ENCODE measurements at regions not wholly inside any gene's neighbourhood (a gene's known extent, or its start where the extent isn't known, plus 50 kb on each side); places are given as distances from the start of the nearest gene placed in this dataset.

GRCh38 chr1:37085393-37085792 lies 51.1 kb upstream of the GRIK3 start:
- Histone ChIP-seq H2AFZ (ENCODE audit: insufficient read depth, low read depth, low read length, poor library complexity, severe bottlenecking) (no peak overlapping the region), H3K36me3 (replicated peaks in 1 of 2; ENCODE audit: control extremely low read depth in 1 of 2, control insufficient read depth in 1 of 2, extremely low read depth in 1 of 2, insufficient read depth in 2 of 2, low read length in 1 of 2) (no peaks in the 10 kb centered on the region), H3K9me3 (ENCODE audit: control extremely low read depth in 1 of 3, control insufficient read depth in 2 of 3, insufficient read depth in 1 of 3, low read length in 2 of 3) (no peaks in the 10 kb centered on the region), H3K9ac (ENCODE audit: low read length) (no peak overlapping the region), H3K27me3 (replicated peaks in 1 of 4; ENCODE audit: control extremely low read depth in 1 of 4, control insufficient read depth in 3 of 4, insufficient read depth in 4 of 4, low read length in 3 of 4) (peaks cover 0 to 9% (median 0%) of the 10 kb centered on the region in 4 experiments), H4K20me1 (ENCODE audit: control insufficient read depth, insufficient read depth, low read length, poor library complexity, severe bottlenecking) (no peaks in the 10 kb centered on the region), H3K4me3 (ENCODE audit: control extremely low read depth in 1 of 5, extremely low read depth in 1 of 5, insufficient read depth in 1 of 5, low read depth in 2 of 5, low read length in 4 of 5) (no peak overlapping the region), H3K27ac (ENCODE audit: low read length in 2 of 2) (no peak overlapping the region), H3K79me2 (ENCODE audit: control insufficient read depth, insufficient read depth, low read length) (no peaks in the 10 kb centered on the region), H3K4me2 (replicated peaks; ENCODE audit: low read depth, low read length, poor library complexity, severe bottlenecking) (no peak overlapping the region), H3K4me1 (ENCODE audit: control insufficient read depth in 2 of 2, insufficient read depth in 2 of 2, low read length in 2 of 2) (no peaks in the 10 kb centered on the region)
- ChIA-PET CTCF (no interaction called here), POLR2A (no interaction called here)
- ATAC-seq (ENCODE audit: low read depth) (no peak), DNase-seq (no peak)
- H3K4me3 Mint-ChIP-seq: no peak overlapping the region
- no peak overlapping the region for H3K27ac Mint-ChIP-seq
- H3K27me3 Mint-ChIP-seq: peaks cover 13% of the 10 kb centered on the region
- intact Hi-C loops (cut with micrococcal nuclease): no loop called here
- no peaks in the 10 kb centered on the region for H3K4me1 Mint-ChIP-seq
- no peak for TF ChIP-seq EZH2 (IDR thresholded peaks at IDR 0.05; ENCODE audit: borderline replicate concordance, insufficient read depth, low read depth, low read length, poor library complexity, severe bottlenecking)
- no peak for TF ChIP-seq CTCF (IDR thresholded peaks at IDR 0.05)
- no CpG with 5 or more reads among the region's 6 CpGs for WGBS (ENCODE audit: insufficient coverage)
- H3K9me3 Mint-ChIP-seq (ENCODE audit: insufficient read depth): no peaks in the 10 kb centered on the region

- H3K79me2 ChIP-seq (ENCODE audit: control insufficient read depth, insufficient read depth, low read length): no peaks in the 10 kb centered on the region
- no peak overlapping the region for H3K4me2 ChIP-seq (replicated peaks; ENCODE audit: low read depth, low read length, poor library complexity, severe bottlenecking)
- peaks cover 0 to 9% (median 2%) of the 10 kb centered on the region in 4 experiments for H3K27me3 ChIP-seq (replicated peaks in 1 of 4; ENCODE audit: control extremely low read depth in 1 of 4, control insufficient read depth in 3 of 4, insufficient read depth in 4 of 4, low read length in 3 of 4)
- ATAC-seq (ENCODE audit: low read depth) (no peak), DNase-seq (no peak)
- Mint-ChIP-seq H3K27me3 (peaks cover 11% of the 10 kb centered on the region), H3K9me3 (ENCODE audit: insufficient read depth) (no peaks in the 10 kb centered on the region), H3K4me3 (no peak overlapping the region), H3K27ac (no peak overlapping the region), H3K4me1 (peaks cover 13% of the 10 kb centered on the region)
- no peak overlapping the region for H3K27ac ChIP-seq (ENCODE audit: low read length in 2 of 2)
- H3K4me3 ChIP-seq (ENCODE audit: control extremely low read depth in 1 of 5, extremely low read depth in 1 of 5, insufficient read depth in 1 of 5, low read depth in 2 of 5, low read length in 4 of 5): no peak overlapping the region
- H3K36me3 ChIP-seq (replicated peaks in 1 of 2; ENCODE audit: control extremely low read depth in 1 of 2, control insufficient read depth in 1 of 2, extremely low read depth in 1 of 2, insufficient read depth in 2 of 2, low read length in 1 of 2): no peaks in the 10 kb centered on the region
- H3K4me1 ChIP-seq (ENCODE audit: control insufficient read depth in 2 of 2, insufficient read depth in 2 of 2, low read length in 2 of 2): peaks cover 8 to 18% of the 10 kb centered on the region in 2 donors
- H3K9ac ChIP-seq (ENCODE audit: low read length): no peak overlapping the region
- intact Hi-C loops (cut with micrococcal nuclease): no loop called here
- no peaks in the 10 kb centered on the region for H4K20me1 ChIP-seq (ENCODE audit: control insufficient read depth, insufficient read depth, low read length, poor library complexity, severe bottlenecking)
- ChIA-PET CTCF (no interaction called here), POLR2A (interaction anchor here (0.5 kb wide), 1 partner anchor 204 kb away, joined by 13 read pairs; no protein-coding TSS in a partner anchor)
- no peak for TF ChIP-seq CTCF (IDR thresholded peaks at IDR 0.05)
- TF ChIP-seq EZH2 (IDR thresholded peaks at IDR 0.05; ENCODE audit: borderline replicate concordance, insufficient read depth, low read depth, low read length, poor library complexity, severe bottlenecking): no peak
- WGBS (ENCODE audit: insufficient coverage): 88% methylated on average over 3 of the region's 3 CpGs
- H3K9me3 ChIP-seq (ENCODE audit: control extremely low read depth in 1 of 3, control insufficient read depth in 2 of 3, insufficient read depth in 1 of 3, low read length in 2 of 3): no peaks in the 10 kb centered on the region
- no peak overlapping the region for H2AFZ ChIP-seq (ENCODE audit: insufficient read depth, low read depth, low read length, poor library complexity, severe bottlenecking)
Observed at GRCh38 chr1:37089750-37090149, 55.4 kb upstream of the GRIK3 start.
